T-cell (primary cell): ENCODE measurements at regions not wholly inside any gene's neighbourhood (a gene's known extent, or its start where the extent isn't known, plus 50 kb on each side); places are given as distances from the start of the nearest gene placed in this dataset.
A peak's percentile ranks its signal among the peaks of the same experiment; 100 is the strongest.

ENCODE experiments used
- ATAC-seq, 4 experiments: fragments of 200-7000 bp in 3 of 4; fragments of 150-1000 bp in 1 of 4; cut with Tn5 transposase; replicated peaks in 1 of 4; 1 replicate in 3 of 4; 2 replicates in 1 of 4; pipeline ENCODE4 v1.10.0; 2021; ENCODE audit warnings: moderate library complexity in 3 of 4, mild to moderate bottlenecking in 2 of 4, moderate number of reproducible peaks in 1 of 4
- CTCF ChIA-PET, 2 donors: fragments of 300-600 bp; sonication (Branson Sonifier 250); formaldehyde crosslinking; loops; one replicate each; lab custom pipeline; 2022; ENCODE audit warnings: antibody characterized with exemption in 2 of 2; lab: Charles Lee
- POLR2A ChIA-PET, 2 donors: fragments of 300-600 bp; sonication (Branson Sonifier 250); formaldehyde crosslinking; loops; one replicate each; lab custom pipeline; 2022; ENCODE audit warnings: antibody characterized with exemption in 2 of 2; lab: Charles Lee
- DNase-seq, 35 experiments: peaks; one replicate each; pipeline versions ENCODE4 v3.0.0 to v3.0.0-alpha.2; 2013 to 2023
- H3K27ac ChIP-seq: one replicate; pipeline ENCODE4 v1.5.1; 2013; ENCODE audit warnings: low read length
- H3K27me3 ChIP-seq, 2 experiments: replicated peaks in 1 of 2; 1 replicate in 1 of 2; 2 replicates in 1 of 2; pipeline versions ENCODE4 v1.6.1 to v1.7.0; 2013; ENCODE audit warnings: low read length in 1 of 2, mixed read lengths in 1 of 2; ENCODE audit not compliant: control insufficient read depth in 2 of 2, insufficient read depth in 2 of 2; ENCODE audit errors: extremely low read depth in 1 of 2
- H3K36me3 ChIP-seq, 2 donors: 1 replicate in 1 of 2; 2 replicates in 1 of 2; pipeline versions ENCODE4 v1.6.1 to v1.7.0; 2013; ENCODE audit warnings: low read length in 1 of 2; ENCODE audit not compliant: control insufficient read depth in 2 of 2, insufficient read depth in 1 of 2; ENCODE audit errors: extremely low read depth in 1 of 2
- H3K4me1 ChIP-seq, 2 experiments: 1 replicate in 1 of 2; 2 replicates in 1 of 2; pipeline versions ENCODE4 v1.6.1 to v1.7.0; 2013; ENCODE audit warnings: low read length in 2 of 2, mixed read lengths in 1 of 2; ENCODE audit not compliant: insufficient read depth in 2 of 2, control insufficient read depth in 1 of 2; ENCODE audit errors: extremely low read depth in 1 of 2
- H3K4me3 ChIP-seq, 2 donors: 1 replicate in 1 of 2; 2 replicates in 1 of 2; pipeline versions ENCODE4 v1.5.1 to v1.7.0; 2013; ENCODE audit warnings: mild to moderate bottlenecking in 2 of 2, low read length in 1 of 2, moderate library complexity in 1 of 2; ENCODE audit not compliant: control insufficient read depth in 1 of 2; ENCODE audit errors: extremely low read depth in 1 of 2
- H3K9me3 ChIP-seq: 2 replicates; pipeline ENCODE4 v1.7.0; 2013
- H3K27ac Mint-ChIP-seq, 2 donors: one replicate each; pipeline ENCODE4 v1.8.0; 2020 to 2021; ENCODE audit warnings: mild to moderate bottlenecking in 2 of 2, mixed read lengths in 2 of 2
- H3K27me3 Mint-ChIP-seq, 2 donors: one replicate each; pipeline ENCODE4 v1.8.0; 2021 to 2022; ENCODE audit warnings: mixed read lengths in 2 of 2
- H3K36me3 Mint-ChIP-seq: one replicate; pipeline ENCODE4 v1.8.0; 2021; ENCODE audit warnings: mixed read lengths
- H3K4me1 Mint-ChIP-seq, 3 donors: one replicate each; pipeline ENCODE4 v1.8.0; 2020 to 2022; ENCODE audit warnings: mixed read lengths in 3 of 3, mild to moderate bottlenecking in 1 of 3
- H3K4me3 Mint-ChIP-seq, 3 donors: one replicate each; pipeline ENCODE4 v1.8.0; 2020 to 2022; ENCODE audit warnings: mild to moderate bottlenecking in 3 of 3, mixed read lengths in 3 of 3, moderate library complexity in 3 of 3
- H3K9me3 Mint-ChIP-seq, 3 donors: one replicate each; pipeline ENCODE4 v1.8.0; 2020 to 2022; ENCODE audit warnings: mixed read lengths in 3 of 3
- WGBS: methylation state at CpG from one replicate; pipeline ENCODE4 v1.1.5; 2013; ENCODE audit warnings: missing lambda C conversion rate; ENCODE audit not compliant: insufficient coverage; 5-methylcytosine and 5-hydroxymethylcytosine counted together

- Histone ChIP-seq H3K27me3 (no peaks in the 10 kb centered on the region), H3K9me3 (no peaks in the 10 kb centered on the region), H3K4me3 (no peak overlapping the region), H3K36me3 (no peaks in the 10 kb centered on the region), H3K27ac (no peak overlapping the region), H3K4me1 (no peaks in the 10 kb centered on the region)
- Mint-ChIP-seq H3K27ac (no peak overlapping the region), H3K4me3 (no peak overlapping the region), H3K36me3 (peaks cover 12% of the 10 kb centered on the region), H3K27me3 (no peaks in the 10 kb centered on the region), H3K4me1 (peaks cover 19 to 37% (median 28%) of the 10 kb centered on the region in 3 donors), H3K9me3 (no peaks in the 10 kb centered on the region)
- CTCF ChIA-PET, result no interaction called here
- WGBS, result 100% methylated on average over 2 of the region's 4 CpGs
- no peak for ATAC-seq
- POLR2A ChIA-PET, result interaction anchor here in 1 of 2 donors (0.6 kb wide), 1 partner anchor 1164 kb away, joined by 3 read pairs; no protein-coding TSS in a partner anchor
- no peak for DNase-seq
Measured at GRCh38 chr3:51619983-51620382, 51.1 kb upstream of the TEX264 start.

GRCh38 chr3:51620543-51620942 is 50.5 kb upstream of the TEX264 start:
- Histone ChIP-seq H3K36me3 (no peaks in the 10 kb centered on the region), H3K27ac (no peak overlapping the region), H3K4me1 (no peaks in the 10 kb centered on the region), H3K4me3 (no peak overlapping the region), H3K9me3 (no peaks in the 10 kb centered on the region), H3K27me3 (no peaks in the 10 kb centered on the region)
- peaks cover 12% of the 10 kb centered on the region for H3K36me3 Mint-ChIP-seq
- H3K27me3 Mint-ChIP-seq, result no peaks in the 10 kb centered on the region
- H3K9me3 Mint-ChIP-seq, result no peaks in the 10 kb centered on the region
- H3K27ac Mint-ChIP-seq, result peak overlapping the region; percentile 17 to 25
- WGBS, result no CpG with 5 or more reads among the region's 2 CpGs
- H3K4me3 Mint-ChIP-seq, result no peak overlapping the region
- no peak for ATAC-seq
- ChIA-PET POLR2A (no interaction called here), CTCF (no interaction called here)
- no peak for DNase-seq
- H3K4me1 Mint-ChIP-seq, result peaks cover 15 to 35% (median 24%) of the 10 kb centered on the region in 3 donors

GRCh38 chr3:51621091-51621892 is 49.8 kb upstream of the TEX264 start:
- H3K27me3 ChIP-seq, result no peaks in the 10 kb centered on the region
- DNase-seq, result no peak
- H3K27me3 Mint-ChIP-seq, result no peaks in the 10 kb centered on the region
- no peak overlapping the region for H3K27ac Mint-ChIP-seq
- no peak overlapping the region for H3K4me3 ChIP-seq
- H3K4me1 ChIP-seq, result no peaks in the 10 kb centered on the region
- H3K27ac ChIP-seq, result no peak overlapping the region
- CTCF ChIA-PET, result no interaction called here
- H3K36me3 Mint-ChIP-seq, result peaks cover 12% of the 10 kb centered on the region
- no peaks in the 10 kb centered on the region for H3K9me3 ChIP-seq
- no peak overlapping the region for H3K4me3 Mint-ChIP-seq
- H3K4me1 Mint-ChIP-seq, result peaks cover 11 to 34% (median 24%) of the 10 kb centered on the region in 3 donors
- ATAC-seq, result no peak
- H3K36me3 ChIP-seq, result no peaks in the 10 kb centered on the region
- no peaks in the 10 kb centered on the region for H3K9me3 Mint-ChIP-seq
- 90% methylated on average over 2 of the region's 2 CpGs for WGBS
- POLR2A ChIA-PET, result no interaction called here
